GM12875 (cell line): ENCODE measurements at regions not wholly inside any gene's neighbourhood (a gene's known extent, or its start where the extent isn't known, plus 50 kb on each side); places are given as distances from the start of the nearest gene placed in this dataset.

ENCODE experiments used
- H3K4me3 ChIP-seq: one replicate; pipeline ENCODE4 v1.5.1; 2011; ENCODE audit warnings: low read depth, low read length, control low read depth
- TF ChIP-seq, protein P1 (sequence below): IDR thresholded peaks from 2 replicates; pipeline ENCODE4 v1.5.1; 2011; ENCODE audit warnings: low read depth, mild to moderate bottlenecking, control low read depth, inconsistent platforms, low read length, moderate library complexity, borderline replicate concordance; ENCODE audit not compliant: insufficient read depth

DNA sequence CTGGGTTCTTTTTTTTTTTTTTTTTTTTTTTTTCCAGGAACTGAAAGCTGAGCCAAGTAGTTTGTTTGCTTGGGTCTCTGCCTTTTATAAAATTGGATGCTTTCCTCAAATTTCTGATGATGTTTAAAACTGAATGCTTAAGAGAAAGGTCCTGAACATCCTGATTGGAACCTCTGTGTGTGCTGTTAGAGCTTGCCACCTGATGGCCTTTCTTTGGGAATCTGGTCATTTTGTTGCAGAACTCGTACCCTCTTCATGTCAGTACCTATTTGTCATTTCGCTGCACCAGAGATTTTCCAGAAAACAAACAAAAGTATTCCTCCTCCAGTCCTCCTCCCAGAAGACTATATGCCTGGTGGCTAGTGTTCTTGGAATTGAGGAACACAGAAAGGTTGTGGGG lies 81.2 kb upstream of the KLF12 start:
- no peak overlapping the region for H3K4me3 ChIP-seq
- TF ChIP-seq, protein P1, sequence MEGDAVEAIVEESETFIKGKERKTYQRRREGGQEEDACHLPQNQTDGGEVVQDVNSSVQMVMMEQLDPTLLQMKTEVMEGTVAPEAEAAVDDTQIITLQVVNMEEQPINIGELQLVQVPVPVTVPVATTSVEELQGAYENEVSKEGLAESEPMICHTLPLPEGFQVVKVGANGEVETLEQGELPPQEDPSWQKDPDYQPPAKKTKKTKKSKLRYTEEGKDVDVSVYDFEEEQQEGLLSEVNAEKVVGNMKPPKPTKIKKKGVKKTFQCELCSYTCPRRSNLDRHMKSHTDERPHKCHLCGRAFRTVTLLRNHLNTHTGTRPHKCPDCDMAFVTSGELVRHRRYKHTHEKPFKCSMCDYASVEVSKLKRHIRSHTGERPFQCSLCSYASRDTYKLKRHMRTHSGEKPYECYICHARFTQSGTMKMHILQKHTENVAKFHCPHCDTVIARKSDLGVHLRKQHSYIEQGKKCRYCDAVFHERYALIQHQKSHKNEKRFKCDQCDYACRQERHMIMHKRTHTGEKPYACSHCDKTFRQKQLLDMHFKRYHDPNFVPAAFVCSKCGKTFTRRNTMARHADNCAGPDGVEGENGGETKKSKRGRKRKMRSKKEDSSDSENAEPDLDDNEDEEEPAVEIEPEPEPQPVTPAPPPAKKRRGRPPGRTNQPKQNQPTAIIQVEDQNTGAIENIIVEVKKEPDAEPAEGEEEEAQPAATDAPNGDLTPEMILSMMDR: no peak

GRCh38 chr13:74214321-74214720 lies 80.1 kb upstream of the KLF12 start:
- TF ChIP-seq, protein P1: no peak
- no peak overlapping the region for H3K4me3 ChIP-seq

DNA sequence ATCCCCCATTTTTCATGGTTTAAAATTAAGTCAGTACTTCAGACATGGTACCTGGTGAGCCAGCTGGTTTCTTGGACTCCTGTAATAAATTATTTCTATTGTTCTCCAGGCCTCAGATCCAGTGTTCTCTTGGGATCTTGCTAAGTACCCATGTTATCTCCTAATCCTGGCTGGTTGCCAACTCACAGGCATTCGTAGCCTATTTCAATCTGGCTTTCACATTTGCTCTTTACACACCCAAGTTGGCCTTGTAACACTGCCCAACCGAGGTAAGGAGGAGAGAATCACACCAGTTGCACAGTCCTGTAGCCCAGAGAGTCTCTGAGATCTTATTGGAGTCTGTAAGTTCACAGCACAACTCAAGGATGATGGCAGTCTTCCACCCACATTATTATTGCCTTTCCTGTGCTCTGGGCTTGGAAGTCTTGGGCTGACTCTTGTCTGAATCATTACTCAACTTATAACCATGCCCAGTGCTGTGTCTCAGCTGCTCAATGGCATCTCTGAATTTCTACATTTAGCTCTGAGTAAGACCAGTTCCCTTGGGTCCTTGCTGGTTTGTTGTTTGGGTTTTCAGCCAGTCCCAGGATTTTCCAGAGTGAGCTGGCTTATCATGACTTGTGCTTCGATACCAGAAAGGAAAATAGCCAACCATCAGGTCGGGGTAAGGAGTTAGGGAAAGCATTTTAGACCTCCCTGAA lies 76.6 kb upstream of the KLF12 start:
- TF ChIP-seq, protein P1: no peak
- H3K4me3 ChIP-seq: no peak overlapping the region

DNA sequence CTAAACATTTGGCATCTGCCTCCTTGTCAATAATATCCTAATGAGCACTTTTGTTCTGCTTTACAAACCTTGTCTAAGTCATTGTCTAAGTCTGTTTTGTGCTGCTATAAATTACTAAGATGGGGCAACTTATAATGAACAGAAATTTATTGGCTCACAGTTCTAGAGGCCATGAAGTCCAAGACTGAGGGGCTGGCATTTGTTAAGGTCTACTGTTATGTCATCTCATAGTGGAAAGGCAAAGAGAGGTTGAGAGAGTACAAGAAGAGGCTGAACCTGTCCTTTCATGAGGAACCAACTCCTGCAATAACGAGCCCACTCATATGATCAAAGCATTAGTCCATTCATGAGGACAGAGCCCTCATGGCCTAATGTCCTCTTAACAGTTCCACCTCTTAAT lies 72.7 kb upstream of the KLF12 start:
- TF ChIP-seq, protein P1: no peak
- H3K4me3 ChIP-seq: no peak overlapping the region

GRCh38 chr13:74206061-74206561 lies 71.9 kb upstream of the KLF12 start:
- no peak overlapping the region for H3K4me3 ChIP-seq
- TF ChIP-seq, protein P1: no peak

DNA sequence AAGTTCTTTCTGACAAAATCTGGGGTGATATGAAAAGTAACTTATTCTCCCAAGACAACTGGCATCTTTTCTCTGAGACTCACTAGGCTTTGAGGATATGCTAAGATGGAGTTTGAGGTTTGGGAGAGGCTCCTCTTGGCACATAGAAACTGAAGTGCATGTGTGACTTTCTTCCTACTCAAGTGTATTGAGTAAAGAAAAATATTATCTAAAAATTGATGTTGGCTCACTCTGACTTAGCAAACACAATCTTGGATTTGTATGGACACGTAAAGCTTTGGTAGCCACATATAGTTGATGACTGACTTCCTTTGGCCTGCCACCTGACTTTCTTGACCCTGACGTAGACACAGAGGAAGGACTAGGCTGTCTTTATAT lies 71.1 kb upstream of the KLF12 start:
- H3K4me3 ChIP-seq: no peak overlapping the region
- TF ChIP-seq, protein P1: no peak

DNA sequence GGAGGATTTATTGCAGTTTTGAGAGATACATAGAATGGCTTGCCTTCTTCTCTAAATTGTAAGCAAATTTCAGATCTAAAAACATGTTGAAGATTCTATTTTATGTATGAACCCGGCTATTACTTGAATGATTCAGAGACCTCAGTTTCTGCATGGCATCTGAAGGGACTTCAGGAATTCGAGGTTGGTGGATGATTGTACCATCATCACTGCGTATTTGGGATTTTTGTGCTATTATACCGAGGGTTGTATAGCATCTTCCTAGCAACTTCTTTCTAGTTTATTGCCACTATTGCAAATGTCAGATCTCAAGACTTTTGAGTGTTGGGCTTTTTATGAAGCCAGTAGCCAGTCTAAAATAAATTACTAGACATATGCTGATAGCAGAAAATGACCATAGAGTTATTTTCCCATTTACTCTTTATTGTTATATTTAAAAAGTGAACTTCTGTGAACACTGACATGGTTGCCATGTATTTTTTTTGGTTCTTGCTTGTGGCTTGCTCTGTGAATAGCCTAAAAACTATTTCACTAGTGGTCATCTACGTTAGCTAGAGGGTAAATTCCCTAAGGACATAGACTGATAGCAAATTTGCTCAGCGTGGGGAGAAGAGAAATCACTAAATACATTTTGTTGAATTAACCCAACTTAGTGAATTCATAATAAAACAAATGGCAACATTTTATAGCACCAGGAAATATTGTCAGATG lies 70.6 kb upstream of the KLF12 start:
- no peak overlapping the region for H3K4me3 ChIP-seq
- TF ChIP-seq, protein P1: no peak
